Right lobe of liver (tissue), 4 donors: ENCODE measurements at regions not wholly inside any gene's neighbourhood (a gene's known extent, or its start where the extent isn't known, plus 50 kb on each side); places are given as distances from the start of the nearest gene placed in this dataset.

Experiments
- POLR2A ChIP-seq: fragments of 450-650 bp; IDR thresholded peaks from one replicate; pipeline ENCODE4 v1.6.1; 2017; ENCODE audit warnings: antibody characterized with exemption, mild to moderate bottlenecking
- TF ChIP-seq, protein P1 (sequence below), 4 donors: fragments of 200-600 bp in 3 of 4; fragments of 450-650 bp in 1 of 4; IDR thresholded peaks; one replicate each; pipeline versions ENCODE4 v1.5.1 to v1.8.0; 2016 to 2022; ENCODE audit warnings: antibody characterized with exemption in 4 of 4, mild to moderate bottlenecking in 2 of 4
- donor health status: DM: no; HTN: no; CAD: no.
- donor health status: DM: no; HTN: no; CAD: no.
- donor health status: DM: no; HTN: yes; CAD: no.

DNA sequence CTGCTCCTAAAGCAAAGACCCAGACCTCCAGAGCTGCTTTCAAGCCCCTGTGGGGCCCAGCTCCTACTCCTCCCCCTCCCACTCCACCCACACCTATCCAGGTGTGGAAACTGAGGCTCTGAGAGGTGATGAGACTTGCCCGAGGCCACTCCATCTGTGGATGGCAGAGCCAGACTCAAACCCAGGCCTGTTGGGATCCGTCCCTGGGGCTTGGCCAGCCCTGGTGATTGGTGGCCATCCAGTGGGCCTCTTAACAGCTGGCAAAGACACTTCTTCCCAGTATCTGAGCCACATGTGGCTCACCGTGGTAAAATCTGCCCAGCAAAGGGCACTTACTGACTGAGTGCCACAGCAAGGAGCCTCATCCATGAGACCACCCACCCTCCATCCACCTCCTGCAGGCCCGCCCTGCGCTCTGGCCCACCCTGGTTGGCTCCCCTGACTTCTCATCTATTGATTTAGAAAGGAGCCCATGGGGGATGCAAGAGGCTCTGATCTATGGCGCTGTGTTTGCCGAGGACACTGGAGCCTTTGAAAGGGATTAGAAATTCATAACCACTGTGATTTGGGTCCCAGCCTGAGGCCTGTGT lies 398.5 kb downstream of the PTPRU start:
- TF ChIP-seq, protein P1, sequence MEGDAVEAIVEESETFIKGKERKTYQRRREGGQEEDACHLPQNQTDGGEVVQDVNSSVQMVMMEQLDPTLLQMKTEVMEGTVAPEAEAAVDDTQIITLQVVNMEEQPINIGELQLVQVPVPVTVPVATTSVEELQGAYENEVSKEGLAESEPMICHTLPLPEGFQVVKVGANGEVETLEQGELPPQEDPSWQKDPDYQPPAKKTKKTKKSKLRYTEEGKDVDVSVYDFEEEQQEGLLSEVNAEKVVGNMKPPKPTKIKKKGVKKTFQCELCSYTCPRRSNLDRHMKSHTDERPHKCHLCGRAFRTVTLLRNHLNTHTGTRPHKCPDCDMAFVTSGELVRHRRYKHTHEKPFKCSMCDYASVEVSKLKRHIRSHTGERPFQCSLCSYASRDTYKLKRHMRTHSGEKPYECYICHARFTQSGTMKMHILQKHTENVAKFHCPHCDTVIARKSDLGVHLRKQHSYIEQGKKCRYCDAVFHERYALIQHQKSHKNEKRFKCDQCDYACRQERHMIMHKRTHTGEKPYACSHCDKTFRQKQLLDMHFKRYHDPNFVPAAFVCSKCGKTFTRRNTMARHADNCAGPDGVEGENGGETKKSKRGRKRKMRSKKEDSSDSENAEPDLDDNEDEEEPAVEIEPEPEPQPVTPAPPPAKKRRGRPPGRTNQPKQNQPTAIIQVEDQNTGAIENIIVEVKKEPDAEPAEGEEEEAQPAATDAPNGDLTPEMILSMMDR (IDR thresholded peaks at IDR 0.05), result no peak
- TF ChIP-seq POLR2A, result no peak
